Testis (tissue), 2 donors: ENCODE measurements at regions not wholly inside any gene's neighbourhood (a gene's known extent, or its start where the extent isn't known, plus 50 kb on each side); places are given as distances from the start of the nearest gene placed in this dataset.
"Not testable (repeated sequence)": the region's sequence is repeated elsewhere in the genome, so short reads cannot be mapped to it uniquely, and the experiment has no call there.

Experiments used
- DNase-seq: peaks from one replicate; pipeline ENCODE4 v3.0.0-alpha.2; 2019
- H3K27ac ChIP-seq, 2 donors: fragments of 200-600 bp; sonication (generic); one replicate each; pipeline ENCODE4 v1.5.1; 2019
- H3K27me3 ChIP-seq: fragments of 200-600 bp; sonication (generic); one replicate; pipeline ENCODE4 v1.5.1; 2019
- H3K36me3 ChIP-seq: fragments of 200-600 bp; sonication (generic); one replicate; pipeline ENCODE4 v1.5.1; 2017; ENCODE audit warnings: low read depth; ENCODE audit errors: missing control alignments
- H3K4me1 ChIP-seq: fragments of 200-600 bp; sonication (generic); one replicate; pipeline ENCODE4 v1.5.1; 2019
- H3K4me3 ChIP-seq, 2 donors: fragments of 200-600 bp; sonication (generic); one replicate each; pipeline ENCODE4 v1.5.1; 2017 to 2019
- H3K9me3 ChIP-seq: fragments of 200-600 bp; sonication (generic); one replicate; pipeline ENCODE4 v1.5.1; 2017
- CTCF ChIP-seq, 3 experiments: fragments of 450-650 bp in 2 of 3; fragments of 200-600 bp in 1 of 3; sonication (generic) in 1 of 3; IDR thresholded peaks; one replicate each; pipeline ENCODE4 v1.5.1; 2016 to 2019; ENCODE audit warnings: antibody characterized with exemption in 3 of 3, mild to moderate bottlenecking in 2 of 3, moderate library complexity in 1 of 3
- POLR2A ChIP-seq: fragments of 450-650 bp; IDR thresholded peaks from one replicate; pipeline ENCODE4 v1.6.1; 2017; ENCODE audit warnings: antibody characterized with exemption, mild to moderate bottlenecking, moderate library complexity
- WGBS, 2 donors: methylation state at CpG; one replicate each; pipeline ENCODE4 v1.1.5; 2018; 5-methylcytosine and 5-hydroxymethylcytosine counted together
- intact Hi-C: fragments of 100-400 bp; cut with DNase I; formaldehyde crosslinking; loops from one replicate; pipeline ENCODE4 v1.15.1; 2023; ENCODE audit warnings: low total_unique reads

DNA sequence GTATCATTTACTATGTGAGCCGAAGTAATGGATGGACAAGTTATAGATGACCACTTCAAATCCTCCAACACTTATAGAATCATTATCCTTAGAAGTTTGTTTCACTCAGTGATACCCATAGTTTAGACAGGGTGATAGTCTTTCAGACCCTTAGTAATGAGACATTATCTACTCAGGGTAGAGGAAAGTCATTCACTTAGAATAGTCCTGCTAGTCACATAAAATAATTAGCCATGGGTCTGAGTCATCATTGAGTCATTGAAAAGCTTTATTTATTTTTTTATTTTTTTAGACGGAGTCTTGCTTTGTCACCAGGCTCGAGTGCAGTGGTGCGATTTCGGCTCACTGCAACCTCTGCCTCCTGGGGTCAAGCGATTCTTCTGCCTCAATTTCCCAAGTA, 321.7 kb upstream of the FSTL5 start:
- no peaks in the 10 kb centered on the region for H3K9me3 ChIP-seq
- H3K27me3 ChIP-seq, result no peaks in the 10 kb centered on the region
- no peak for DNase-seq
- no peak for TF ChIP-seq CTCF (IDR thresholded peaks at IDR 0.05)
- TF ChIP-seq POLR2A, result no peak
- H3K27ac ChIP-seq, result no peak overlapping the region
- intact Hi-C loops, result no loop called here
- no peak overlapping the region for H3K4me3 ChIP-seq
- no peaks in the 10 kb centered on the region for H3K36me3 ChIP-seq
- H3K4me1 ChIP-seq, result no peaks in the 10 kb centered on the region
- 76 to 82% methylated on average over 6 of the region's 6 CpGs for WGBS, 2 donors

GRCh38 chr4:162475246-162475645, 311.4 kb upstream of the FSTL5 start:
- DNase-seq, result no peak

DNA sequence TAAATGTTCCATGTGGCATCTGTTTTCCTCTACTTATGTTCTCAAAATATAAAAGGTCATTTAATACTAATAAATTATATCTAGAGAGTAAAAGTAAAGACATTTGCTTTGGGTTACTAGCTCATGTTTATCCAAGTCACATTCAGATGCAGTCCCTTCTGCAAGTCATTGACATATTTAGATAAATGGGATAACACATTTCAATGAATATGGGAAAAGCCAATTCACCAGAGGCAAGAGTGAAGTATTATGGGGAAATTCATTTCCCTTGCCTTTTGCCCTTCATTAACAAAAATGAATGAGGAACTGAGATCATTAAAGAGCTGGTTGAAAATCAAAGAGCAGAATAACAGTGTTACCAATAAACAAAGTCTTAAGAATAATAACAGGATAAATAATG, 306.2 kb upstream of the FSTL5 start:
- intact Hi-C loops, result no loop called here
- Histone ChIP-seq H3K36me3 (no peaks in the 10 kb centered on the region), H3K9me3 (no peaks in the 10 kb centered on the region), H3K27me3 (no peaks in the 10 kb centered on the region), H3K27ac (no peak overlapping the region), H3K4me1 (no peaks in the 10 kb centered on the region), H3K4me3 (no peak overlapping the region)
- DNase-seq, result no peak
- TF ChIP-seq POLR2A, result no peak
- no peak for TF ChIP-seq CTCF (IDR thresholded peaks at IDR 0.05)

More at GRCh38 chr4:162475246-162475645, 311.4 kb upstream of the FSTL5 start:
- TF ChIP-seq POLR2A (no peak), CTCF (IDR thresholded peaks at IDR 0.05) (no peak)
- Histone ChIP-seq H3K36me3 (no peaks in the 10 kb centered on the region), H3K27me3 (no peaks in the 10 kb centered on the region), H3K4me1 (no peaks in the 10 kb centered on the region), H3K9me3 (no peaks in the 10 kb centered on the region), H3K27ac (no peak overlapping the region), H3K4me3 (no peak overlapping the region)
- 38 to 43% methylated on average over 4 of the region's 4 CpGs for WGBS, 2 donors
- intact Hi-C loops, result no loop called here

- H3K27ac ChIP-seq, DNase-seq, H3K36me3 ChIP-seq, H3K4me1 ChIP-seq, H3K4me3 ChIP-seq, H3K9me3 ChIP-seq, intact Hi-C loops, H3K27me3 ChIP-seq: not testable (repeated sequence)
- WGBS, 2 donors, result 92 to 95% methylated on average over 1 of the region's 1 CpG
These were observed 301.6 kb upstream of the FSTL5 start for GRCh38 chr4:162465356-162465755.

DNA sequence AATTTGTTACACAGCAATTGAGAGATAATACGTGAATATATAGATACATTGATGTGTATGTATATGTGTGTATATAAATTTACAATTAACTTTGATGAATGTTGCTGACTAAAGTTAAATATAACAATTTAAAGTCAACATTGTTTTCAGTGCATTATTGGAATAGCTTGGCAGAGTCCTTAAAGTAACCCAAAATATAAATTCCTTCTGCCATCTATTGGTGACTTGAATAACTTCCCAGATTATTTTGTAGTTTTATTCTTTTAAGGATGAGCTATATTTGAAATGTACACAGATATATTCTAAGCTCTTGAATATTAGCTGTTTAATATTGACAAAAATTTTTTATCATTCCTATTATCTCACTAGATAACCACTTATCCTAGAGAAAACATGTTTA, 298.2 kb upstream of the FSTL5 start:
- no peak for DNase-seq
- H3K27me3 ChIP-seq, result no peaks in the 10 kb centered on the region
- no peaks in the 10 kb centered on the region for H3K9me3 ChIP-seq
- no peaks in the 10 kb centered on the region for H3K4me1 ChIP-seq
- no peak overlapping the region for H3K27ac ChIP-seq
- H3K36me3 ChIP-seq, result no peaks in the 10 kb centered on the region
- no peak overlapping the region for H3K4me3 ChIP-seq
- WGBS, 2 donors, result 30 to 44% methylated on average over 1 of the region's 1 CpG
- intact Hi-C loops, result no loop called here
- TF ChIP-seq POLR2A (no peak), CTCF (IDR thresholded peaks at IDR 0.05) (peak in 1 of 3 experiments; percentile 11)
